Loucy (cell line): ENCODE measurements at regions not wholly inside any gene's neighbourhood (a gene's known extent, or its start where the extent isn't known, plus 50 kb on each side); places are given as distances from the start of the nearest gene placed in this dataset.

Experiments used
- EZH2phosphoT487 ChIP-seq: fragments of 200-600 bp; IDR thresholded peaks from 2 replicates; pipeline ENCODE4 v1.6.1; 2018; ENCODE audit warnings: antibody characterized with exemption, mild to moderate bottlenecking, moderate library complexity, borderline replicate concordance
- TF ChIP-seq, protein P1 (sequence below): fragments of 200-600 bp; sonication (generic); conservative IDR thresholded peaks from 2 replicates; pipeline ENCODE4 v1.5.1; 2014; ENCODE audit warnings: mild to moderate bottlenecking, antibody characterized with exemption, low read length

DNA sequence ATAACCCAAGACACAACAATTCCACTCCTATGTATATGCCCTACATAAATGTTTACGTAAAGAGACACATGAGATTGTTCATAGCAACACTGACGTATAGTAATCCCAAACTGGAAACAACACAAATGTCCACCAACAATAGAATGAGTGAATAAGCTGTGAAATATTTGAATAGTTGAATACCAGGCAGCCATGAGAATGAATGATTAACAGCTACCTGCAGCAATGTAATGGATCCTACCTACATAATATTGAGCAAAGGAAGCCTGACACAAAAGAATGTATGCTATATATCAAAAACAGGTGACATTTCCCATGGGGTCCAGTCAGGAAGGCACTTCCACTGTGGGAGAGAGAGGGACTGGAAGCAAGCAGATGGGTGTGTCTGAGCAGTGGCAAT, 92.8 kb upstream of the LINC01488 start:
- TF ChIP-seq, protein P1, sequence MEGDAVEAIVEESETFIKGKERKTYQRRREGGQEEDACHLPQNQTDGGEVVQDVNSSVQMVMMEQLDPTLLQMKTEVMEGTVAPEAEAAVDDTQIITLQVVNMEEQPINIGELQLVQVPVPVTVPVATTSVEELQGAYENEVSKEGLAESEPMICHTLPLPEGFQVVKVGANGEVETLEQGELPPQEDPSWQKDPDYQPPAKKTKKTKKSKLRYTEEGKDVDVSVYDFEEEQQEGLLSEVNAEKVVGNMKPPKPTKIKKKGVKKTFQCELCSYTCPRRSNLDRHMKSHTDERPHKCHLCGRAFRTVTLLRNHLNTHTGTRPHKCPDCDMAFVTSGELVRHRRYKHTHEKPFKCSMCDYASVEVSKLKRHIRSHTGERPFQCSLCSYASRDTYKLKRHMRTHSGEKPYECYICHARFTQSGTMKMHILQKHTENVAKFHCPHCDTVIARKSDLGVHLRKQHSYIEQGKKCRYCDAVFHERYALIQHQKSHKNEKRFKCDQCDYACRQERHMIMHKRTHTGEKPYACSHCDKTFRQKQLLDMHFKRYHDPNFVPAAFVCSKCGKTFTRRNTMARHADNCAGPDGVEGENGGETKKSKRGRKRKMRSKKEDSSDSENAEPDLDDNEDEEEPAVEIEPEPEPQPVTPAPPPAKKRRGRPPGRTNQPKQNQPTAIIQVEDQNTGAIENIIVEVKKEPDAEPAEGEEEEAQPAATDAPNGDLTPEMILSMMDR, result no peak
- no peak for TF ChIP-seq EZH2phosphoT487
